H1 (cell line): ENCODE measurements at regions not wholly inside any gene's neighbourhood (a gene's known extent, or its start where the extent isn't known, plus 50 kb on each side); places are given as distances from the start of the nearest gene placed in this dataset.

Experiments
- CTCF ChIA-PET: fragments of 300-600 bp; sonication (Branson Sonifier 250); formaldehyde crosslinking; loops from one replicate; lab custom pipeline; 2021; ENCODE audit not compliant: partially characterized antibody; lab: Charles Lee
- POLR2A ChIA-PET: fragments of 300-600 bp; sonication (Branson Sonifier 250); formaldehyde crosslinking; loops from one replicate; lab custom pipeline; 2021; ENCODE audit warnings: inconsistent platforms; ENCODE audit not compliant: partially characterized antibody; lab: Charles Lee
- DNase-seq, 2 experiments: peaks; one replicate each; pipeline versions ENCODE4 v3.0.0 to v3.0.0-alpha.2; 2010 to 2022; ENCODE audit warnings: low spot score in 2 of 2, low read depth in 1 of 2, mixed read lengths in 1 of 2
- FAIRE-seq: peaks from 2 replicates; lab custom pipeline; 2011; peaks lifted over from hg19 to GRCh38; lab: Jason Lieb, UNC
- H2AFZ ChIP-seq: 2 replicates; pipeline ENCODE4 v1.8.1; 2012; ENCODE audit warnings: low read length, inconsistent platforms
- H2AK5ac ChIP-seq: 2 replicates; pipeline ENCODE4 v1.6.1; 2013; ENCODE audit warnings: low read depth, low read length
- H2BK120ac ChIP-seq: replicated peaks from 2 replicates; pipeline ENCODE3; 2013; ENCODE audit warnings: low read depth, low read length, inconsistent platforms
- H2BK12ac ChIP-seq: 2 replicates; pipeline ENCODE4 v1.6.1; 2013; ENCODE audit warnings: low read depth, low read length
- H2BK15ac ChIP-seq: 2 replicates; pipeline ENCODE4 v1.6.1; 2013; ENCODE audit warnings: low read length
- H2BK20ac ChIP-seq: 2 replicates; pipeline ENCODE4 v1.6.1; 2013; ENCODE audit warnings: low read length
- H2BK5ac ChIP-seq: 2 replicates; pipeline ENCODE4 v1.6.1; 2013; ENCODE audit warnings: low read depth, low read length
- H3K14ac ChIP-seq: 2 replicates; pipeline ENCODE4 v1.6.1; 2013; ENCODE audit warnings: inconsistent platforms; ENCODE audit not compliant: insufficient read length
- H3K18ac ChIP-seq: 2 replicates; pipeline ENCODE4 v1.6.1; 2013; ENCODE audit warnings: low read length; ENCODE audit errors: extremely low read depth
- H3K23ac ChIP-seq: 2 replicates; pipeline ENCODE4 v1.6.1; 2013; ENCODE audit warnings: inconsistent platforms; ENCODE audit not compliant: insufficient read length
- H3K23me2 ChIP-seq: 2 replicates; pipeline ENCODE4 v1.6.1; 2013; ENCODE audit warnings: low read depth, low read length
- H3K27ac ChIP-seq: 2 replicates; pipeline ENCODE4 v1.6.1; 2011; ENCODE audit warnings: low read depth, low read length, inconsistent platforms
- H3K27me3 ChIP-seq, 4 experiments: replicated peaks in 1 of 4; 1 replicate in 1 of 4; 2 replicates in 3 of 4; pipeline versions ENCODE4 v1.6.1 to v1.8.1; 2011 to 2013; ENCODE audit warnings: low read length in 3 of 4, mild to moderate bottlenecking in 3 of 4, inconsistent platforms in 2 of 4, mixed read lengths in 2 of 4, moderate library complexity in 1 of 4; ENCODE audit not compliant: control insufficient read depth in 3 of 4, insufficient read depth in 3 of 4; ENCODE audit errors: extremely low read depth in 1 of 4
- H3K36me3 ChIP-seq, 4 experiments: 2 replicates each; pipeline versions ENCODE4 v1.6.1 to v1.8.1; 2011 to 2013; ENCODE audit warnings: mild to moderate bottlenecking in 4 of 4, low read length in 3 of 4, moderate library complexity in 2 of 4, control low read depth in 1 of 4, inconsistent platforms in 1 of 4; ENCODE audit not compliant: insufficient read depth in 4 of 4, control insufficient read depth in 2 of 4
- H3K4ac ChIP-seq: replicated peaks from 2 replicates; pipeline ENCODE3; 2013; ENCODE audit warnings: low read length, low read depth, mixed read lengths, inconsistent platforms; ENCODE audit not compliant: insufficient read length
- H3K4me1 ChIP-seq, 4 experiments: replicated peaks in 1 of 4; 1 replicate in 1 of 4; 2 replicates in 3 of 4; pipeline versions ENCODE4 v1.6.1 to v1.8.1; 2011 to 2013; ENCODE audit warnings: low read length in 3 of 4, inconsistent platforms in 2 of 4, mixed read lengths in 1 of 4; ENCODE audit not compliant: insufficient read depth in 4 of 4, control insufficient read depth in 3 of 4
- H3K4me2 ChIP-seq, 2 experiments: 2 replicates each; pipeline versions ENCODE4 v1.6.1 to v1.8.1; 2011 to 2013; ENCODE audit warnings: low read depth in 2 of 2, low read length in 2 of 2, control low read depth in 1 of 2, inconsistent platforms in 1 of 2, mild to moderate bottlenecking in 1 of 2; ENCODE audit not compliant: insufficient read depth in 1 of 2
- H3K4me3 ChIP-seq, 4 experiments: fragments of 200-600, 300-600 bp in 1 of 4; sonication (generic), shearing (Covaris generic), sonication (Bioruptor Twin) in 1 of 4; 2 replicates each; pipeline versions ENCODE4 v1.5.1 to v1.8.1; 2011 to 2016; ENCODE audit warnings: low read length in 4 of 4, low read depth in 3 of 4, control low read depth in 2 of 4, inconsistent platforms in 2 of 4, mild to moderate bottlenecking in 2 of 4, mixed read lengths in 1 of 4, moderate library complexity in 1 of 4; ENCODE audit not compliant: insufficient read depth in 2 of 4; ENCODE audit errors: extremely low read depth in 1 of 4
- H3K56ac ChIP-seq: replicated peaks from 2 replicates; pipeline ENCODE3; 2013; ENCODE audit warnings: low read depth, mild to moderate bottlenecking, mixed read lengths, low read length, inconsistent platforms; ENCODE audit not compliant: insufficient read length
- H3K79me1 ChIP-seq: 2 replicates; pipeline ENCODE4 v1.6.1; 2013; ENCODE audit warnings: low read depth, low read length, control low read depth
- H3K79me2 ChIP-seq, 2 experiments: 2 replicates each; pipeline versions ENCODE4 v1.6.1 to v1.8.1; 2012 to 2013; ENCODE audit warnings: low read length in 2 of 2, mild to moderate bottlenecking in 2 of 2, inconsistent platforms in 1 of 2; ENCODE audit not compliant: insufficient read depth in 2 of 2, control insufficient read depth in 1 of 2
- H3K9ac ChIP-seq, 4 experiments: replicated peaks in 1 of 4; 1 replicate in 1 of 4; 2 replicates in 3 of 4; pipeline versions ENCODE4 v1.6.1 to v1.8.1; 2011 to 2013; ENCODE audit warnings: low read depth in 3 of 4, low read length in 3 of 4, control low read depth in 2 of 4, mild to moderate bottlenecking in 2 of 4, moderate library complexity in 2 of 4, inconsistent platforms in 1 of 4; ENCODE audit errors: extremely low read depth in 1 of 4
- H3K9me3 ChIP-seq, 2 experiments: 2 replicates each; pipeline versions ENCODE4 v1.6.1 to v1.8.1; 2012 to 2013; ENCODE audit warnings: mild to moderate bottlenecking in 2 of 2, moderate library complexity in 2 of 2, control low read depth in 1 of 2, inconsistent platforms in 1 of 2, low read depth in 1 of 2, low read length in 1 of 2, mixed read lengths in 1 of 2; ENCODE audit not compliant: insufficient read depth in 2 of 2
- H4K20me1 ChIP-seq, 2 experiments: replicated peaks in 1 of 2; 2 replicates each; pipeline versions ENCODE3 to v1.8.1; 2011 to 2013; ENCODE audit warnings: inconsistent platforms in 2 of 2, low read length in 2 of 2, mild to moderate bottlenecking in 1 of 2; ENCODE audit not compliant: insufficient read depth in 2 of 2, control insufficient read depth in 1 of 2
- H4K5ac ChIP-seq: 2 replicates; pipeline ENCODE4 v1.6.1; 2013; ENCODE audit warnings: low read length, low read depth, mixed read lengths, inconsistent platforms; ENCODE audit not compliant: insufficient read length
- H4K8ac ChIP-seq: 2 replicates; pipeline ENCODE4 v1.8.0; 2013; ENCODE audit warnings: mild to moderate bottlenecking, moderate library complexity, low read length, inconsistent platforms; ENCODE audit not compliant: insufficient read depth; ENCODE audit errors: extremely low read depth
- H4K91ac ChIP-seq: replicated peaks from 2 replicates; pipeline ENCODE3; 2013; ENCODE audit warnings: low read length, mixed read lengths, inconsistent platforms; ENCODE audit not compliant: insufficient read length
- CTCF ChIP-seq, 3 experiments: IDR thresholded peaks; 1 replicate in 2 of 3; 2 replicates in 1 of 3; pipeline versions ENCODE4 v1.5.1 to v1.6.1; 2011; ENCODE audit warnings: low read length in 3 of 3, mild to moderate bottlenecking in 3 of 3, inconsistent platforms in 2 of 3, low read depth in 1 of 3, moderate library complexity in 1 of 3; ENCODE audit not compliant: insufficient read depth in 1 of 3; ENCODE audit errors: control extremely low read depth in 1 of 3
- EZH2 ChIP-seq: fragments of 200-600 bp; sonication (generic); IDR thresholded peaks from 2 replicates; pipeline ENCODE4 v1.7.1; 2012; ENCODE audit warnings: low read depth, mild to moderate bottlenecking, moderate library complexity, low read length, inconsistent platforms; ENCODE audit not compliant: severe bottlenecking
- GTF2F1 ChIP-seq: IDR thresholded peaks from 2 replicates; pipeline ENCODE4 v1.6.1; 2012; ENCODE audit warnings: low read depth, low read length, improper control_type of control experiment, borderline replicate concordance
- JUND ChIP-seq: IDR thresholded peaks from 2 replicates; pipeline ENCODE4 v1.6.1; 2011; ENCODE audit warnings: mild to moderate bottlenecking, improper control_type of control experiment, low read length
- POLR2AphosphoS5 ChIP-seq: IDR thresholded peaks from 2 replicates; pipeline ENCODE4 v1.6.1; 2011; ENCODE audit warnings: low read depth, low read length
- RBBP5 ChIP-seq: IDR thresholded peaks from 2 replicates; pipeline ENCODE4 v1.7.1; 2012; ENCODE audit warnings: low read depth, mild to moderate bottlenecking, inconsistent platforms, low read length, moderate library complexity, borderline replicate concordance
- RNF2 ChIP-seq: fragments of 200-900, 300-1000 bp; sonication (generic); IDR thresholded peaks from 2 replicates; pipeline ENCODE4 v1.7.1; 2016; ENCODE audit warnings: borderline replicate concordance, low read depth, mild to moderate bottlenecking, antibody characterized with exemption, low read length; ENCODE audit not compliant: poor library complexity, severe bottlenecking; ENCODE audit errors: missing control alignments
- TAF1 ChIP-seq: IDR thresholded peaks from 2 replicates; pipeline ENCODE4 v1.6.1; 2011; ENCODE audit warnings: mild to moderate bottlenecking, low read depth, low read length
- TEAD4 ChIP-seq: IDR thresholded peaks from 2 replicates; pipeline ENCODE4 v1.6.1; 2012; ENCODE audit warnings: low read depth, low read length, inconsistent platforms, mixed read lengths
- YY1 ChIP-seq: IDR thresholded peaks from 2 replicates; pipeline ENCODE4 v1.6.1; 2011; ENCODE audit warnings: low read depth, mild to moderate bottlenecking, low read length
- WGBS, 2 experiments: shearing (Covaris generic) in 1 of 2; methylation state at CpG; one replicate each; pipeline versions ENCODE4 v1.1.6 to v1.1.7; 2013 to 2015; ENCODE audit warnings: low lambda C conversion rate in 2 of 2, mixed read lengths in 2 of 2, inconsistent platforms in 1 of 2, low coverage in 1 of 2, missing lambda C conversion rate in 1 of 2; ENCODE audit not compliant: insufficient replicate concordance in 2 of 2, insufficient coverage in 1 of 2, insufficient read length in 1 of 2; ENCODE audit errors: extremely low coverage in 1 of 2, missing lambda C conversion rate in 1 of 2; 5-methylcytosine and 5-hydroxymethylcytosine counted together
- TF ChIP-seq, protein P1 (sequence below): IDR thresholded peaks from 2 replicates; pipeline ENCODE4 v1.6.1; 2012; ENCODE audit warnings: low read length, inconsistent platforms

DNA sequence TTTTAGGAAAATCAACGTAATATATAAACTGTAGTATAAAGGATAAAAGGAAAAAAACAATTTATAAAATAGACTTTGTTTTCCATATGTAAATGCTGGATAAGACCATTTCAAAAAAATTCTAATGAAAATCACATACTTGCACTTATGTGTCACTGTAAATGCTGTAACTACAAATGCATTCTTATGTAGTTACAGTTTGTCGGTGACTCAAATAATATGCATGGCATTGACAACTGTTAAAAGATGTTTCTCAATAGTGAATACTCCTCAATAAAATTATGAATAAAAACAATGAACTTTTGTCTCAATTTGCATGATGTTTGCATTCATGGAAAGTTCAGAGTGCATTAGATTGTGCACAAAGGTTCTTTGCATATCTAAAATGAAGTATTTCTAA, 614.0 kb upstream of the CHRM3 start:
- no peaks in the 10 kb centered on the region for H3K9me3 ChIP-seq
- H3K23me2 ChIP-seq = no peaks in the 10 kb centered on the region
- H3K27ac ChIP-seq = no peak overlapping the region
- H3K4me3 ChIP-seq = no peak overlapping the region
- H3K4ac ChIP-seq = no peak overlapping the region
- no peaks in the 10 kb centered on the region for H3K27me3 ChIP-seq
- H3K23ac ChIP-seq = no peak overlapping the region
- no peak overlapping the region for H3K56ac ChIP-seq
- H2AFZ ChIP-seq = no peak overlapping the region
- H4K20me1 ChIP-seq = no peaks in the 10 kb centered on the region
- H3K79me2 ChIP-seq = no peaks in the 10 kb centered on the region
- FAIRE-seq (no peak), DNase-seq (no peak)
- H4K8ac ChIP-seq = no peak overlapping the region
- H2AK5ac ChIP-seq = no peak overlapping the region
- no peak overlapping the region for H2BK20ac ChIP-seq
- H2BK5ac ChIP-seq = no peak overlapping the region
- no peak overlapping the region for H3K4me2 ChIP-seq
- no peaks in the 10 kb centered on the region for H3K79me1 ChIP-seq
- no peak overlapping the region for H3K9ac ChIP-seq
- H4K5ac ChIP-seq = no peak overlapping the region
- H3K18ac ChIP-seq = no peak overlapping the region
- no peak overlapping the region for H2BK15ac ChIP-seq
- no peak overlapping the region for H2BK120ac ChIP-seq
- H3K14ac ChIP-seq = no peak overlapping the region
- H2BK12ac ChIP-seq = no peak overlapping the region
- ChIA-PET CTCF (no interaction called here), POLR2A (no interaction called here)
- no peaks in the 10 kb centered on the region for H3K4me1 ChIP-seq
- no peaks in the 10 kb centered on the region for H3K36me3 ChIP-seq
- 97% methylated on average over 2 of the region's 2 CpGs; no CpG with 5 or more reads in 1 of the 2 experiments for WGBS, 2 experiments
- no peak overlapping the region for H4K91ac ChIP-seq
- TF ChIP-seq TAF1 (no peak), GTF2F1 (no peak), RBBP5 (no peak), POLR2AphosphoS5 (no peak), EZH2 (no peak), RNF2 (no peak), YY1 (no peak), JUND (no peak), TEAD4 (no peak), CTCF (IDR thresholded peaks at IDR 0.05; ENCODE audit: control extremely low read depth in 1 of 3, insufficient read depth in 1 of 3, low read depth in 1 of 3, low read length in 3 of 3) (no peak)
- TF ChIP-seq, protein P1, sequence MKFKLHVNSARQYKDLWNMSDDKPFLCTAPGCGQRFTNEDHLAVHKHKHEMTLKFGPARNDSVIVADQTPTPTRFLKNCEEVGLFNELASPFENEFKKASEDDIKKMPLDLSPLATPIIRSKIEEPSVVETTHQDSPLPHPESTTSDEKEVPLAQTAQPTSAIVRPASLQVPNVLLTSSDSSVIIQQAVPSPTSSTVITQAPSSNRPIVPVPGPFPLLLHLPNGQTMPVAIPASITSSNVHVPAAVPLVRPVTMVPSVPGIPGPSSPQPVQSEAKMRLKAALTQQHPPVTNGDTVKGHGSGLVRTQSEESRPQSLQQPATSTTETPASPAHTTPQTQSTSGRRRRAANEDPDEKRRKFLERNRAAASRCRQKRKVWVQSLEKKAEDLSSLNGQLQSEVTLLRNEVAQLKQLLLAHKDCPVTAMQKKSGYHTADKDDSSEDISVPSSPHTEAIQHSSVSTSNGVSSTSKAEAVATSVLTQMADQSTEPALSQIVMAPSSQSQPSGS = no peak
